DND-41 (cell line): ENCODE measurements at regions not wholly inside any gene's neighbourhood (a gene's known extent, or its start where the extent isn't known, plus 50 kb on each side); places are given as distances from the start of the nearest gene placed in this dataset.

Source experiments
- CTCF ChIP-seq: IDR thresholded peaks from 2 replicates; pipeline ENCODE4 v1.5.1; 2012; ENCODE audit warnings: borderline replicate concordance, low read length, moderate library complexity, mild to moderate bottlenecking; ENCODE audit not compliant: poor library complexity, severe bottlenecking; ENCODE audit errors: extremely low read depth
- EZH2 ChIP-seq: IDR thresholded peaks from 3 replicates; pipeline ENCODE4 v1.6.1; 2012; ENCODE audit warnings: borderline replicate concordance, low read depth, mild to moderate bottlenecking, moderate library complexity, low read length, inconsistent platforms; ENCODE audit not compliant: severe bottlenecking

GRCh38 chr18:40944576-40944975, 1010.5 kb upstream of the PIK3C3 start:
- TF ChIP-seq CTCF (no peak), EZH2 (no peak)
